ENCODE measurements at regions not wholly inside any gene's neighbourhood (a gene's known extent, or its start where the extent isn't known, plus 50 kb on each side); places are given as distances from the start of the nearest gene placed in this dataset.

GRCh38 chr6:85396159-85396808, 53.6 kb upstream of the NT5E start:
- no peak for DNase-seq (ENCODE audit: low read depth in 1 of 2, low spot score in 1 of 2)

- no peak for DNase-seq (ENCODE audit: low read depth in 1 of 2, low spot score in 1 of 2)
Measured at GRCh38 chr6:85395746-85396145, 54.1 kb upstream of the NT5E start.

GRCh38 chr6:85394853-85395538, 54.9 kb upstream of the NT5E start:
- DNase-seq (ENCODE audit: low read depth in 1 of 2, low spot score in 1 of 2) = no peak

GRCh38 chr6:85394199-85394598, 55.7 kb upstream of the NT5E start:
- DNase-seq (ENCODE audit: low read depth in 1 of 2, low spot score in 1 of 2) = no peak

GRCh38 chr6:85392379-85392778, 57.5 kb upstream of the NT5E start:
- no peak for DNase-seq (ENCODE audit: low read depth in 1 of 2, low spot score in 1 of 2)

GRCh38 chr6:85390775-85391174, 59.1 kb upstream of the NT5E start:
- DNase-seq (ENCODE audit: low read depth in 1 of 2, low spot score in 1 of 2) = no peak

- DNase-seq (ENCODE audit: low read depth in 1 of 2, low spot score in 1 of 2) = no peak
Measured at GRCh38 chr6:85390105-85390728, 59.7 kb upstream of the NT5E start.

- no peak for DNase-seq (ENCODE audit: low read depth in 1 of 2, low spot score in 1 of 2)
Measured at GRCh38 chr6:85389151-85389797, 60.6 kb upstream of the NT5E start.

GRCh38 chr6:85388531-85388930, 61.4 kb upstream of the NT5E start:
- DNase-seq (ENCODE audit: low read depth in 1 of 2, low spot score in 1 of 2) = no peak

GRCh38 chr6:85385636-85386315, 64.1 kb upstream of the NT5E start:
- no peak for DNase-seq (ENCODE audit: low read depth in 1 of 2, low spot score in 1 of 2)

- no peak for DNase-seq (ENCODE audit: low read depth in 1 of 2, low spot score in 1 of 2)
Measured at GRCh38 chr6:85383042-85383441, 66.8 kb upstream of the NT5E start.

GRCh38 chr6:85382541-85382940, 67.3 kb upstream of the NT5E start:
- DNase-seq (ENCODE audit: low read depth in 1 of 2, low spot score in 1 of 2) = no peak

- DNase-seq (ENCODE audit: low read depth in 1 of 2, low spot score in 1 of 2) = no peak
Measured at GRCh38 chr6:85372915-85373270, 77.0 kb upstream of the NT5E start.

- no peak for DNase-seq (ENCODE audit: low read depth in 1 of 2, low spot score in 1 of 2)
Measured at GRCh38 chr6:85372188-85372914, 77.5 kb upstream of the NT5E start.

- no peak for DNase-seq (ENCODE audit: low read depth in 1 of 2, low spot score in 1 of 2)
Measured at GRCh38 chr6:85368631-85369030, 81.3 kb upstream of the NT5E start.

GRCh38 chr6:85364344-85364743, 85.5 kb upstream of the NT5E start:
- DNase-seq (ENCODE audit: low read depth in 1 of 2, low spot score in 1 of 2) = no peak

- no peak for DNase-seq (ENCODE audit: low read depth in 1 of 2, low spot score in 1 of 2)
Measured at GRCh38 chr6:85363870-85364269, 86.0 kb upstream of the NT5E start.

- DNase-seq (ENCODE audit: low read depth in 1 of 2, low spot score in 1 of 2) = no peak
Measured at GRCh38 chr6:85362652-85363310, 87.1 kb upstream of the NT5E start.

- no peak for DNase-seq (ENCODE audit: low read depth in 1 of 2, low spot score in 1 of 2)
Measured at GRCh38 chr6:85361643-85362014, 88.3 kb upstream of the NT5E start.
